ENCODE measurements at regions not wholly inside any gene's neighbourhood (a gene's known extent, or its start where the extent isn't known, plus 50 kb on each side); places are given as distances from the start of the nearest gene placed in this dataset.

DNA sequence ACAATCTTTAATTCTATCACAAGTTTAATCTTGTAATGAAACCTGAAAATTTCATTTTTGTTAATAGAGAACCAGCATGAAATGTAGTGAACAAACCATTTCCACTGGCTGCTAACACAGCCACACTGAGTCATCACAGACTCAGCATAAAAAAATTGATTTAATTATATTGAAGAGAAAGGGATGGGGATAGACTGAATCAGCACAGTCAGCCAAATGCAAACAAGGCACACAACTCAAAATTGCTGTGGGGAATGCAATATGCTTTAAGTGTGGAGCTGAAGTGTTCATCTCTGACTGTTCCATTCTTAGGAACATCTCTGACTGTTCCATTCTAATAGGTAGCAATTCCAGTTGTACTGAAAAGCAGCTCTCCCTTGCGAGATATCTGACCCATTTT is 299.8 kb downstream of the MRPL39 start:
- H3K4me1 ChIP-seq (ENCODE audit: control insufficient read depth, insufficient read depth, low read length): no peaks in the 10 kb centered on the region
- H3K27me3 ChIP-seq (ENCODE audit: control insufficient read depth, insufficient read depth, low read length): no peaks in the 10 kb centered on the region
- H3K36me3 ChIP-seq (ENCODE audit: control insufficient read depth, insufficient read depth, low read length): no peaks in the 10 kb centered on the region
- H3K9ac ChIP-seq (ENCODE audit: low read depth, low read length): no peak overlapping the region
- H3K4me3 ChIP-seq (ENCODE audit: low read depth, low read length): no peak overlapping the region
- no peaks in the 10 kb centered on the region for H3K9me3 ChIP-seq (ENCODE audit: control insufficient read depth, insufficient read depth, low read length)

DNA sequence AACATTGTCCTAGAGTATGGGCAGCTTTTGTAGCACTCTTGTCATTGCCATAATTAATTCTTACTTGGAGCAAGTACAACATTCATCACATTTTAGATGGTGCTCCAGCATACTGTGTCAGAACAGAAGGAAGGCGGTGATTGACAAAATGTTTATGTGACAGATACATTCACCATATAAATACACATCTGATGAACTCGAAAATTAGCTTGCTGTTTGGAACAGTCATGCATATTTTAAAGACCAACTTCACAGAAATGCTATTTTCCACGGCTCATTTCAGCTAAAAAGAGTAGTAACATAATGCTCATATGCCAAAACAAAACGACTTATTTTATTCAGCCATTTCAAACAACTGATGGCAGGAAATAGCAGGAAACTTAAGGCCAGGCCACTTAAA is 302.7 kb downstream of the MRPL39 start:
- H3K4me1 ChIP-seq (ENCODE audit: control insufficient read depth, insufficient read depth, low read length): peaks cover 8% of the 10 kb centered on the region
- H3K36me3 ChIP-seq (ENCODE audit: control insufficient read depth, insufficient read depth, low read length): no peaks in the 10 kb centered on the region
- no peaks in the 10 kb centered on the region for H3K27me3 ChIP-seq (ENCODE audit: control insufficient read depth, insufficient read depth, low read length)
- no peak overlapping the region for H3K9ac ChIP-seq (ENCODE audit: low read depth, low read length)
- no peak overlapping the region for H3K4me3 ChIP-seq (ENCODE audit: low read depth, low read length)
- no peaks in the 10 kb centered on the region for H3K9me3 ChIP-seq (ENCODE audit: control insufficient read depth, insufficient read depth, low read length)

GRCh38 chr21:25300632-25301031 is 306.6 kb downstream of the MRPL39 start:
- Histone ChIP-seq H3K9ac (ENCODE audit: low read depth, low read length) (no peak overlapping the region), H3K27me3 (ENCODE audit: control insufficient read depth, insufficient read depth, low read length) (no peaks in the 10 kb centered on the region), H3K4me3 (ENCODE audit: low read depth, low read length) (no peak overlapping the region), H3K36me3 (ENCODE audit: control insufficient read depth, insufficient read depth, low read length) (no peaks in the 10 kb centered on the region), H3K4me1 (ENCODE audit: control insufficient read depth, insufficient read depth, low read length) (peaks cover 8% of the 10 kb centered on the region), H3K9me3 (ENCODE audit: control insufficient read depth, insufficient read depth, low read length) (no peaks in the 10 kb centered on the region)

DNA sequence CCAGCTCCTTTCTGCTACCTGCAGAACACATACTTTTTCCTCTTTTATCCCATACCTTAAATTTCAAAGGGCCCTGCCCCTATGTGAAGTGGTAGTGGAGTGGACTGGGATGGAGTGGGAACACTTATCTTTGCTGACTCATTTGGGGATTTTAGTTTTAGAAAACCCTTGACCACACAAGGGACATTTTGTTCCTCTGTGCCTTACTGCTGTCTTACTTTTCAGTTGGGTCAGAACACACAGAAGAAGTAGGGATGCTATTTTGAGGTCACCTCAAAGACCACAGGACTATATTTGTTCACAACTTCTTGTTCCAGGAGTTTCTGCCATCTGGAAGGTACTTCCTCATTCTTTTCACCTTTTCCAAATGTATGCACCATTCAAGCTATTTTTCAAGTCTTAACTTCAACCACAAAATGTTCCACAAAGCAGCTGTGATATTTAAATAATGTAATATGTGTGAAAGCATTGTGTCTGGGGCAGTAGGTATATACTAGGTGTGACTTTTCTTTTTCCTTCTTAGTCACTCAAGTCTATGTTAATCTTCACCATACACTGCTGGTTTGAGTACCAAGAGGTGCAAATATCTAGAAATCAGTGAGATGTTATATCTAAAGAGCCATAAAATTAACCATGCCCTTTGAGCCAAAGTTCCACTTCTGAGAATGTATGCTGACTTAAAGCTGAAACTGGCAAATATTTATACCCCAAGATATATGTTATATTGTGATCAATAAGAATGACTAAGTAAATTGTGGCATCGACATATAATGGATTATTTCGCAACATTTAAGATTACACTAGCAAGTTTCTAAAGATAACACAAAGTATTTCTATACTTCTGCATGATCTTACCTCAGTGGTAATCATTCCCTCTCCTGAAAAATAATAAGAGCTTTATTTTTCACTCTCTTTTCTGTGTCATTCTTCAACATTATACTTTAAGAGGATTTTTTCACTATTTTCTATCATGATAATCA is 308.5 kb downstream of the MRPL39 start:
- no peaks in the 10 kb centered on the region for H3K9me3 ChIP-seq (ENCODE audit: control insufficient read depth, insufficient read depth, low read length)
- no peaks in the 10 kb centered on the region for H3K27me3 ChIP-seq (ENCODE audit: control insufficient read depth, insufficient read depth, low read length)
- H3K9ac ChIP-seq (ENCODE audit: low read depth, low read length): no peak overlapping the region
- no peak overlapping the region for H3K4me3 ChIP-seq (ENCODE audit: low read depth, low read length)
- no peaks in the 10 kb centered on the region for H3K36me3 ChIP-seq (ENCODE audit: control insufficient read depth, insufficient read depth, low read length)
- H3K4me1 ChIP-seq (ENCODE audit: control insufficient read depth, insufficient read depth, low read length): peaks cover 8% of the 10 kb centered on the region

DNA sequence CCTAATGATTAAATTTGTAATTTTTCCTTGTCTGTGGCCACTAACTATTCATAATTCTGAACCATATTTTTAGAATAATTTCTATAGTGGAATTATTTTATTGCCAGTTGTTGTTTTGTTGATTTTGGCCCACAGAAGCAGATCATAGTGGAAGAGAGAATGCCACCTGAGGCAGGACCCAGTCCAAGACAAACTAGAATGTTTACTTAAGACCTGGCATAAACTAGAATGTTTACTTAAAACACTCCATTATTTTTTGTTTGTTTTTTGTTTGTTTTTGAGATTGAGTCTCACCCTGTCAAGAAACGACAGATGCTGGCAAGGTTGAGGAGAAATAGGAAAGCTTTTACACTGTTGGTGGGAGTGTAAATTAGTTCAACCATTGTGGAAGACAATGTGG is 310.2 kb downstream of the MRPL39 start:
- Histone ChIP-seq H3K4me3 (ENCODE audit: low read depth, low read length) (no peak overlapping the region), H3K27me3 (ENCODE audit: control insufficient read depth, insufficient read depth, low read length) (no peaks in the 10 kb centered on the region), H3K9ac (ENCODE audit: low read depth, low read length) (no peak overlapping the region), H3K4me1 (ENCODE audit: control insufficient read depth, insufficient read depth, low read length) (peaks cover 8% of the 10 kb centered on the region), H3K36me3 (ENCODE audit: control insufficient read depth, insufficient read depth, low read length) (no peaks in the 10 kb centered on the region), H3K9me3 (ENCODE audit: control insufficient read depth, insufficient read depth, low read length) (no peaks in the 10 kb centered on the region)

DNA sequence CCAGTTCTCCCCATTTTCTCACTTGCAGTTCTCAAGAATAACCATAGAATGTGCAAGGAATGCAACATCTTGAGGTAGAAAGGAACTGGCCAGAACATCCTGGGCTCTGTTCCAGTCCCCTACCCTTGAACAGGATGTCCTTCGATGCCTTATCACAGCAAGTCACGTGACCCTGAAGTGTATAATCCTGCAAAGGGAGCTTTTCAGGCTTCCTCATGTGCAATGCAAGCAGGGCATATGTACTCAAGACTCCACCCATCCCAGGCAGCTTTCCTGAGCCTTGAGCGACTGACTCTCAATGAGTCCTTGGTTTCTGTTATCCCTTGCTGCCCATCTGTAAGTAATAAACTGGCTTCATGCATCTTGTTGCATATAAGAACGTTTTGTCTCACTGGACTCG is 311.0 kb downstream of the MRPL39 start:
- Histone ChIP-seq H3K4me1 (ENCODE audit: control insufficient read depth, insufficient read depth, low read length) (peaks cover 5% of the 10 kb centered on the region), H3K27me3 (ENCODE audit: control insufficient read depth, insufficient read depth, low read length) (no peaks in the 10 kb centered on the region), H3K9me3 (ENCODE audit: control insufficient read depth, insufficient read depth, low read length) (no peaks in the 10 kb centered on the region), H3K9ac (ENCODE audit: low read depth, low read length) (no peak overlapping the region), H3K4me3 (ENCODE audit: low read depth, low read length) (no peak overlapping the region), H3K36me3 (ENCODE audit: control insufficient read depth, insufficient read depth, low read length) (no peaks in the 10 kb centered on the region)

DNA sequence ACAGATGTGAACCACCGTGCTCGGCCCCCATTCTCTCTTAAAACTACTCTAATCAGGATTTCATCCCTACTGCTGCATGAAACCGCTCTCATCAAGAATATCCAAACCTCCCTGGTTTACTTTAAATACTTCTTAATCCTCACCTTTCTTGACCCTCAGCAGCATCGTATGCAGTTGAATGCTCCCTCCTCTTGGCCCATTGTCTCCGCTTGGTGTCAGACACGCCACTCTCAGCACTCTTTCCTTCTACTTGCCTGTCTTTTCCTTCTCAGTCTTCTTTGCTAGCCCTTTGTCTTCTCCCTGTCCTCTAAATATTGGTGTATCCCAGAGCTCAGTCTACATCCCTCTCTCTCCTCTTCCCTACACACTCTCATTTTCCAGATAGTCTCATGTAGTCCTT is 314.9 kb downstream of the MRPL39 start:
- no peak overlapping the region for H3K4me3 ChIP-seq (ENCODE audit: low read depth, low read length)
- no peaks in the 10 kb centered on the region for H3K27me3 ChIP-seq (ENCODE audit: control insufficient read depth, insufficient read depth, low read length)
- H3K9me3 ChIP-seq (ENCODE audit: control insufficient read depth, insufficient read depth, low read length): no peaks in the 10 kb centered on the region
- no peaks in the 10 kb centered on the region for H3K4me1 ChIP-seq (ENCODE audit: control insufficient read depth, insufficient read depth, low read length)
- no peak overlapping the region for H3K9ac ChIP-seq (ENCODE audit: low read depth, low read length)
- H3K36me3 ChIP-seq (ENCODE audit: control insufficient read depth, insufficient read depth, low read length): no peaks in the 10 kb centered on the region

DNA sequence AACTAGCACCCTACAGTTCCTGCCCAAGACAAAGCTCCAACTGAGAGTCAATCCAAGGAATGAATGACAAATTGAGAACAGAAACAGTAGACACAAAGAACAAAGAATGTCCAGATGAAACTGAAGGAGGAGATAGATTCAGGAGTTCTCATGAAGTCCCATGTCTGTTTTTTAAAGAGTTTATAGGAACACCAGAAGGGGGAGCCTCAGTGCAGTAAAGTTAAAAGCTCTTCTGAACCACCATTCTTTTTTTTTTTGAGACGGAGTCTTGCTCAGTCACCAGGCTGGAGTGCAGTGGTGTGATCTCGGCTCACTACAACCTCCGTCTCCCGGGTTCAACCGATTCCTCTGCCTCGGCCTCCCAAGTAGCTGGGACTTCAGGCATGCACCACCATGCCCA is 323.6 kb downstream of the MRPL39 start:
- no peaks in the 10 kb centered on the region for H3K36me3 ChIP-seq (ENCODE audit: control insufficient read depth, insufficient read depth, low read length)
- H3K9ac ChIP-seq (ENCODE audit: low read depth, low read length): no peak overlapping the region
- H3K4me1 ChIP-seq (ENCODE audit: control insufficient read depth, insufficient read depth, low read length): no peaks in the 10 kb centered on the region
- no peaks in the 10 kb centered on the region for H3K9me3 ChIP-seq (ENCODE audit: control insufficient read depth, insufficient read depth, low read length)
- H3K27me3 ChIP-seq (ENCODE audit: control insufficient read depth, insufficient read depth, low read length): no peaks in the 10 kb centered on the region
- H3K4me3 ChIP-seq (ENCODE audit: low read depth, low read length): no peak overlapping the region

DNA sequence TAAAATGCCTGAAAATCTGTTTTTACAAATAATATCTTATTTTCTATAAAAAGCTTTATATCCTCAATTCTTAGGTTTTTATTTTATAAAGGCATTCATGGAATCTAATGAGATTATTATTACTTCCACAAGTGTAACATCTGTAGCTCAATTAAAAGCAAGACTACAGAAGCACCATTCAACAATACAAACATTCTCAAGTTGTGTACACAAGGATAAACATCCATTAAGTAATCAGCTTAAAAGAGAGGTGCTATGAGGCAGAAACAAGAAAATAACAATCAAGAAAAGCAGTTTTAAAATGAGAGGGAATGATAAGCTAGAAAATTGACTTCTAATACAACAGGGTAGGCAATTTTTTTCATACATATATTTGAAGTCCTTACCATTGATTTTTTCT is 326.1 kb downstream of the MRPL39 start:
- Histone ChIP-seq H3K36me3 (ENCODE audit: control insufficient read depth, insufficient read depth, low read length) (no peaks in the 10 kb centered on the region), H3K9me3 (ENCODE audit: control insufficient read depth, insufficient read depth, low read length) (no peaks in the 10 kb centered on the region)

DNA sequence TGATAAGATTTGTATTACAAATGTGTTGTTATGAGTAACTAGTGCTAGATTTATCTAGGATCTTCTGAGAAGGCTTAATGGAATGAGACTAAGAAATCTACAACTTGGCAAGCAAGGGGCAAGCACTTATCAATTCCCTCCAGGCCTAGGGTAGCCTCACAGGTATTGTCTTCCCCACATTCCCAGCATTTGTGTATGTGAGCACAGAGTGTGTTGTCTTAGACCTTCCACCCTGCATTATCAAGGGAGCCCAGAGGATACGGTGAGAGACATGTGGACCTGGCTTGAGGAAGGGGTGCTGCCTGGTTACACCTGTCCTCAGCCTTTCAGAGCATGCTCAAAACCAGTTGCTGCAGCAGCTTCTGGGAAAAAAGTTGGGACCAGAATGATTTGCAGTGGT is 327.2 kb downstream of the MRPL39 start:
- H3K9ac ChIP-seq (ENCODE audit: low read depth, low read length): no peak overlapping the region
- no peaks in the 10 kb centered on the region for H3K4me1 ChIP-seq (ENCODE audit: control insufficient read depth, insufficient read depth, low read length)
- no peaks in the 10 kb centered on the region for H3K9me3 ChIP-seq (ENCODE audit: control insufficient read depth, insufficient read depth, low read length)
- no peaks in the 10 kb centered on the region for H3K27me3 ChIP-seq (ENCODE audit: control insufficient read depth, insufficient read depth, low read length)
- no peaks in the 10 kb centered on the region for H3K36me3 ChIP-seq (ENCODE audit: control insufficient read depth, insufficient read depth, low read length)
- no peak overlapping the region for H3K4me3 ChIP-seq (ENCODE audit: low read depth, low read length)

More for the DNA sequence above, 326.1 kb downstream of the MRPL39 start:
- H3K9ac ChIP-seq (ENCODE audit: low read depth, low read length): no peak overlapping the region
- H3K4me3 ChIP-seq (ENCODE audit: low read depth, low read length): no peak overlapping the region
- H3K27me3 ChIP-seq (ENCODE audit: control insufficient read depth, insufficient read depth, low read length): no peaks in the 10 kb centered on the region
- no peaks in the 10 kb centered on the region for H3K4me1 ChIP-seq (ENCODE audit: control insufficient read depth, insufficient read depth, low read length)

DNA sequence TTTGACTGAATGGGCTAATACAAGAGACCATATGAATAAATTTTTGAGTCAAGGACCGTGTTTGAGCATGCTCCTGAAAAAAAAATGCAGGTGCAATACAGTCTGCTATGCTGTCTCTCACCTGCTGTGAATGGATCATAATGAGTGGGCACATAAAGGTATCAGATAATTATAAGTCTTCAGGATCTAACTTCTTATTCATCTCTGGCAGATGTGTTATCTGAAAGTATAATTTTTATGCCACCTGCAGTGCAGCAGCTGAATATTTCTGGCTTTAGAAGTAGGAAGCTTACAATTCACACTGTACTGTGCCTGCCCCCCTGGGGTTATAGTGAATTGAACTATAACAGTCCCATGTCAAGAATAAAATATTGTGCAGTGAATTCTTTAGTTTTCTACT is 333.3 kb downstream of the MRPL39 start:
- H3K36me3 ChIP-seq (ENCODE audit: control insufficient read depth, insufficient read depth, low read length): no peaks in the 10 kb centered on the region
- no peaks in the 10 kb centered on the region for H3K4me1 ChIP-seq (ENCODE audit: control insufficient read depth, insufficient read depth, low read length)
- no peak overlapping the region for H3K9ac ChIP-seq (ENCODE audit: low read depth, low read length)
- H3K27me3 ChIP-seq (ENCODE audit: control insufficient read depth, insufficient read depth, low read length): no peaks in the 10 kb centered on the region
- no peak overlapping the region for H3K4me3 ChIP-seq (ENCODE audit: low read depth, low read length)
- H3K9me3 ChIP-seq (ENCODE audit: control insufficient read depth, insufficient read depth, low read length): no peaks in the 10 kb centered on the region

GRCh38 chr21:25254491-25255174 is 352.6 kb downstream of the MRPL39 start:
- peaks cover 5% of the 10 kb centered on the region for H3K9me3 ChIP-seq (ENCODE audit: control insufficient read depth, insufficient read depth, low read length)
- no peak overlapping the region for H3K9ac ChIP-seq (ENCODE audit: low read depth, low read length)
- no peaks in the 10 kb centered on the region for H3K27me3 ChIP-seq (ENCODE audit: control insufficient read depth, insufficient read depth, low read length)
- no peaks in the 10 kb centered on the region for H3K4me1 ChIP-seq (ENCODE audit: control insufficient read depth, insufficient read depth, low read length)
- no peak overlapping the region for H3K4me3 ChIP-seq (ENCODE audit: low read depth, low read length)
- no peaks in the 10 kb centered on the region for H3K36me3 ChIP-seq (ENCODE audit: control insufficient read depth, insufficient read depth, low read length)
